IPS DF 6.9 (cell line): ENCODE measurements at regions not wholly inside any gene's neighbourhood (a gene's known extent, or its start where the extent isn't known, plus 50 kb on each side); places are given as distances from the start of the nearest gene placed in this dataset.
"Not testable (repeated sequence)": the region's sequence is repeated elsewhere in the genome, so short reads cannot be mapped to it uniquely, and the experiment has no call there.

Experiments used
- DNase-seq: peaks from one replicate; pipeline ENCODE4 v3.0.0-alpha.2; 2013; ENCODE audit warnings: low read depth, low spot score
- H3K27ac ChIP-seq: one replicate; pipeline ENCODE4 v1.5.1; 2013; ENCODE audit warnings: low read length, control low read depth
- H3K27me3 ChIP-seq: 2 replicates; pipeline ENCODE4 v1.6.1; 2013; ENCODE audit warnings: mild to moderate bottlenecking, low read length; ENCODE audit not compliant: control insufficient read depth, insufficient read depth
- H3K36me3 ChIP-seq: 2 replicates; pipeline ENCODE4 v1.6.1; 2013; ENCODE audit warnings: low read length; ENCODE audit not compliant: control insufficient read depth, insufficient read depth
- H3K4me1 ChIP-seq: 2 replicates; pipeline ENCODE4 v1.6.1; 2013; ENCODE audit warnings: low read length; ENCODE audit not compliant: control insufficient read depth, insufficient read depth
- H3K4me3 ChIP-seq: 2 replicates; pipeline ENCODE4 v1.5.1; 2013; ENCODE audit warnings: mild to moderate bottlenecking, low read length
- H3K9me3 ChIP-seq: 2 replicates; pipeline ENCODE4 v1.6.1; 2013; ENCODE audit warnings: low read length, inconsistent platforms; ENCODE audit not compliant: control insufficient read depth, insufficient read depth
- WGBS: extraction: QIAGEN DNeasy Blood & Tissue Kit; methylation state at CpG from one replicate; pipeline ENCODE4 v1.1.7; 2013; ENCODE audit warnings: mixed read lengths, missing lambda C conversion rate; ENCODE audit not compliant: insufficient read length, insufficient coverage; 5-methylcytosine and 5-hydroxymethylcytosine counted together

DNA sequence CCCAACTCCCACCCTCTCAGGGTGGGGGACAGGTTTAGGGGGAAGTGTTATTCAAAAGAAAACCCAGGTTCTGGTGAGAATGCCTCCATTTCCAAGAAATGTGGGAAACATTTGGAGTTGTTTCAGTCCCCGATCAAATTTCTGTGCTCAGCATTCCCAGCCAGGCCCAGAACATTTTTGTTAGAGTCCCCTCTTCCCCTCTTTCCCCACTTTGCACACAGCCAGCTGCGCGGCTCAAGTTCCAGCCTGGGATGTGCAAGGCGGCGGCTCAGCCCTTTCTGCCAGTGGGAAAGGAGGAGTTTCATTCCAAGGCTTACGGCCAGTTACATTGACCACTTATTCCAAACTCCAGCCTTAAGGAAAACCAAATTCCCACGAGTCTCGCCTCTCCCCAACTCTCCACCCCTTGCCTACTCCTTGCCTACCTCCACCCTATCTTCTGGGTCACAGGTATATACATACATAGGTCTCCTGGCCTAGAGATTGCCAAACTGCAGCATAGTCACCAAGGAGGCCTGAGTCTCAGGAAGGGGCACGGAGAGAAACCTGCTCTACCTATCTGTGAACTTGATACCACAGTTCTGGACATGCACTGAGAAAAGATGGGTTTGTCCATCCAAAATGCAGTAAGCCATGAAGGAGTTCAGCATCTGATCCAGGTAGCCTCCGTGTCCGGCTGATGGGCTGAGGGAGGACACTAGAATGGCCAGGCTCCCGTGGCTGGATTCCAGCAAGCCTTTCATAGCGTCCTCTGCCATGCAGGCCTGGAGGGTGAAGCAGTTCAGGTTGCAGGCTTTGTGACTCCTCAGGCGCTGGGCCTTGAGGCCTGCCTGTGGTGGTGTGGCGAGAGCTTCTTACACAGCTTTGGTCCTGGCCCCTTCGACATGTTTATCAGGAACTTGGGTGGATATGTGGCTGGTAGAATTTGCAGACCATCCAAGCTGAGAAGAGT lies 154.5 kb downstream of the ZFP36L2 start:
- H3K36me3 ChIP-seq: no peaks in the 10 kb centered on the region
- no peaks in the 10 kb centered on the region for H3K9me3 ChIP-seq
- no peaks in the 10 kb centered on the region for H3K27me3 ChIP-seq
- no peak overlapping the region for H3K4me3 ChIP-seq
- H3K27ac ChIP-seq: no peak overlapping the region
- DNase-seq: no peak
- H3K4me1 ChIP-seq: no peaks in the 10 kb centered on the region
- whole genome bisulfite sequencing: no CpG with 5 or more reads among the region's 16 CpGs

DNA sequence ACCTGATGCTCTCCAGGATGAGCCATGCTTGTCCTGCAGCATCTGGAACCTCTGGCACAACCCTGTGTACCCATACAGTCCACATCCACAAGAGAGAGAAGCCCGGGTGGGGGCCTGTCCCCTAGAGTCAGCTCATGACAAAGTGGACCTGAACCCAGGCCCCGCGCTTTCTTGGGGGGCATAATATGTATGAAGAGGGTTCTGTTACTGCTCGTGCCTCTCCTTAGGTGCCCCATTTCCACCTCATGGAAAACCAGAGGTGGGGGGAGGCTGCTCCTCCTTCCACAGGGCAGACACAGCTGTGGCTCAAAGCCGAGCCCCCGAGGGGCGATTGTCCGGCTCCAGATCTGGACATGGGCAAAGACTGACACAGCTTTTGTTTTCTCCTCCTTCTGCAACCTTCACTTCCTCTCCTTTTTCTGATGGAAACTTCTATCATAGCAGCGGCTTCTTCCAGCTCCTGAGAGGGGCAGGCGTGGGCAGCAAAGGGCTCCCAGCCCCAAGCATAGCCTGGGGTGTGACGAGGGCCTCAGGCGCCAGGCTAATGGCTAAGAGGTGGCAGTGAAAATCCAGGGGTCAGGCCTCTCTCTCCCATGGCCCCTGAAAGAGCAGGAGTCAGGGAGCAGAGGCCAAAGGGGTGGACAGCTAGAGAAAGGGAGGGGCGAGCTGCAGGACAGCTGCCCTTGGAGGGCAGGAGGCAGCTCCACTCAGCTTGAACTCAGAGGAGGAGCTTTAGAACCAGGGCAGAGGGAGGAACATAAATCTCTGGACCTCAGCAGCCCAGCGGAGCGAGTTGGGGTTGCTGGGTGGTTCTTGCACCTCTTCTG lies 155.5 kb downstream of the ZFP36L2 start:
- Histone ChIP-seq H3K27me3 (no peaks in the 10 kb centered on the region), H3K9me3 (no peaks in the 10 kb centered on the region), H3K36me3 (no peaks in the 10 kb centered on the region), H3K4me3 (no peak overlapping the region), H3K4me1 (no peaks in the 10 kb centered on the region), H3K27ac (no peak overlapping the region)
- DNase-seq: no peak
- WGBS: no CpG with 5 or more reads among the region's 15 CpGs

DNA sequence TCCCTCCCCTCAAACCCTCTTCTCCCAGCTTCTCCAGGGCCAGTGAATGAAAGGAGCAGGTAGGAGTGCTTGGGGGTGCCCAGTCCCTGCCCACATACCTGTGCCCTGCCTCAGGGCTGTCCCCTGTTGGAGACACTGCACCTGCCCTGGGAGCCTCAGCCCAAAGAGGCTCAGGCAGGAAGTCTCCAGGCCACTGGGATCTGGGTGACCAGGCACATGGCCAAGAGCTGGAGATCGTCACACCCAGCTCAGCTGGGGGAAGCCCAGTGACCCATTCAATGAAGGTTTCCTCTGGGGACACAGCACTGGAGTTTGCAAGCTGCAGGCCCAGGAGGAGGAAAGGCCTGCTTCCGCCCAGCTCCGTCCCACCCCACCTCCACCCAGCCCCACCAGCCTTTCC lies 156.4 kb downstream of the ZFP36L2 start:
- no peak for DNase-seq
- no CpG with 5 or more reads among the region's 3 CpGs for whole genome bisulfite sequencing
- Histone ChIP-seq H3K27me3 (no peaks in the 10 kb centered on the region), H3K4me1 (no peaks in the 10 kb centered on the region), H3K9me3 (no peaks in the 10 kb centered on the region), H3K4me3 (no peak overlapping the region), H3K27ac (no peak overlapping the region), H3K36me3 (no peaks in the 10 kb centered on the region)

DNA sequence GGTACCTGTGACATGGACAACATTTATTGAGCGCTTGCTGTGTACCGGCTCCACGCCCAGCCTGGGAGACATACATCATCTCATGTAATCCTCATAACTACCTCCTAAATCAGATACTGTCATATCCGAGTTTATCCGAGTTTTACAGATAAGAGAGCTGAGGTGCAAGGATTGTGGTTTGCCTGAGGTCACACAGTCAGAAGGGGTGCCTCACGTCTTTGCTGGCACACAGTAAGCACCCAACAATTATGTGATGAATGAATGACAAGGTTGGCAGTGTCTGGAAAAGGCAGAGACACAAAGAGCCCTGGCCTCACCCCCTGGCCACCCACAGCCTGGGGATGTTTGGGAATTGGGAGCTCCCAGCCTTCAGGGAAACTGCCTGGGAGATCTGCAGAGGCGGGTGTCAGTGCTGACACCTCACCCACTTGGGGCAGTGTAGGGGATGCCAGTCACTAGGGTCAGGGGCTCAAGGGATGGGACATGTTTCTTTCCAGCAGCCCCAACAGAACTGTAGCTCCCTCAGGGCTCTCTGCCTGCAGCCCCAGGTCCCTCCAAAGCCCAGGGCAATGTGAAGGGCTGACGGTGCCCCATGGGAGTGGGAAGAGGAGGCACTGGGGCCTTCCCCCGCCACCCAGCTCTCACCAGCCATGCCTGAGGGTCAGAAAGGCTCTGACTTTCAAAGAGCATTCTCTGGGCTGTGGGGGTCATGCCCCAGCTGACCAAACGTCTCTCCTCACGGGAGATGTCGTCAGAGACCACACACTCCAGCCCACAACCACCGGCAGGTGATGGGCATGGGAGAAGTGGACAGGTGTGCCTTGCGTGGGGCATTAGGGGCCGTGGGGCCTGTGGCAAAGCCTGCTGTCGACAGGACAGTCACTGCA lies 157.5 kb downstream of the ZFP36L2 start:
- H3K9me3 ChIP-seq: no peaks in the 10 kb centered on the region
- WGBS: no CpG with 5 or more reads among the region's 16 CpGs
- no peaks in the 10 kb centered on the region for H3K4me1 ChIP-seq
- no peaks in the 10 kb centered on the region for H3K36me3 ChIP-seq
- H3K27ac ChIP-seq: no peak overlapping the region
- no peaks in the 10 kb centered on the region for H3K27me3 ChIP-seq
- H3K4me3 ChIP-seq: no peak overlapping the region
- no peak for DNase-seq

DNA sequence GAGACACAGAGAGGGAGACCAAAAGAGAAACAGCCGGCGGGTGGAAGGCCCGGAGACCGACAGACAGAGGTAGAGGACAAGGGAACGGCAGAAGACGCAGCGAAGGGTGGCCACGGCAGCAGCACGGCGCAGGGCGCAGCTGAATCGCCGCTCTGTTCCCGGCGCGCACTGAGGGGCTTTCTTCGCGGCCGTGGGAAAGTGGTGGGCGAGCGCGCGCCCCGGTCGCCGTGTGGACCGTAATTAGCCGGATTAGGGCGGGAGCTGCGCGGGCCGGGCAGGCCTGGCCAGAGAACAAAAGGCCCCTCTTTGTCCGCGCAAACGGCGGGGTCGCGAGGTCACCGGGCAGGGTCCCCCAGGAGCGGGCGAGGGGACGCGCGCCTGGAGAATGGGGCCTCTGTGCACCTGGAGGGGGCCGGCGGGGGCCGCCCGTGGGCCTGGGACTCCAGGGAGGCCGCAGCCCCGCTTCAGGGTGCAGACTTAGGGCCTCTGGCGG lies 158.3 kb downstream of the ZFP36L2 start:
- WGBS: no CpG with 5 or more reads among the region's 51 CpGs
- Histone ChIP-seq H3K27ac (no peak overlapping the region), H3K36me3 (no peaks in the 10 kb centered on the region), H3K4me3 (no peak overlapping the region), H3K9me3 (no peaks in the 10 kb centered on the region), H3K4me1 (no peaks in the 10 kb centered on the region), H3K27me3 (no peaks in the 10 kb centered on the region)
- DNase-seq: no peak

DNA sequence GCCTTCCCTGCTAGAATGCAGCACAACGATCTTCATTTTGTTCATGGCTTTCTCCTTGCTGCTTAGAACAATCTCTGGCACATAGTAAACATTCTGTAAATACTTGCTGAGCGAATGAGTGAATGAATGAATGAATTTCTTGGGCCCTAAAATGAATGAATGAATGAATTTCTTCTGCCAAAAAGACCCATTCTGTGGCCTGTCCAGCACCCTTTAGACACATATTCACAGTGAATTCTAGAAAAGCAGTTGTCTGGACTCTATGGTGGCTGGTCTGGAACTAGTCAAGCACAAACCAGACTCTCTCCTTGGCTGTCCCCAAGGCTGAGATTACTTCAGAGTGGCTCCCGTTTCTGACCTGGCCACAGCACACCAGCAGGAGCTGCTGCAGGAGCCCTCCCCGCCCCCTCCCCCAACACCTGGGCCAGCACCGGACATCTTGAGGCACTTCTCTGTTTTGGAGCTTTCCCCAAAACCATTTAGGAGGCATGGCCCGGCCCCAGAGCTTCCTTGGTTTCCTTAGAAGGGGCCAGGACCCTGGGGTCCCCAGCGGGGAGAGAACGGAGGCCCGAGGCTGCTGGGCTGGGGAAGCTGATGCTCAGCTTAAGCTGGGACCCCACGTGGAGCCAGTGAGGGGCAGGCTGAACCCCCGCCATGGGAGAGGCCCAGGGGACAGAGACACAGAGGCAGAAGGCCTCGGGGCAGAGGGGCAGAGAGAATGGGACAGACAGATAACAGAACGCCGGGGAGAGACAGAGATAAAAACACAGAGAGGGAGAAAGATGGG lies 159.0 kb downstream of the ZFP36L2 start:
- no peaks in the 10 kb centered on the region for H3K9me3 ChIP-seq
- no CpG with 5 or more reads among the region's 14 CpGs for WGBS
- no peak for DNase-seq

DNA sequence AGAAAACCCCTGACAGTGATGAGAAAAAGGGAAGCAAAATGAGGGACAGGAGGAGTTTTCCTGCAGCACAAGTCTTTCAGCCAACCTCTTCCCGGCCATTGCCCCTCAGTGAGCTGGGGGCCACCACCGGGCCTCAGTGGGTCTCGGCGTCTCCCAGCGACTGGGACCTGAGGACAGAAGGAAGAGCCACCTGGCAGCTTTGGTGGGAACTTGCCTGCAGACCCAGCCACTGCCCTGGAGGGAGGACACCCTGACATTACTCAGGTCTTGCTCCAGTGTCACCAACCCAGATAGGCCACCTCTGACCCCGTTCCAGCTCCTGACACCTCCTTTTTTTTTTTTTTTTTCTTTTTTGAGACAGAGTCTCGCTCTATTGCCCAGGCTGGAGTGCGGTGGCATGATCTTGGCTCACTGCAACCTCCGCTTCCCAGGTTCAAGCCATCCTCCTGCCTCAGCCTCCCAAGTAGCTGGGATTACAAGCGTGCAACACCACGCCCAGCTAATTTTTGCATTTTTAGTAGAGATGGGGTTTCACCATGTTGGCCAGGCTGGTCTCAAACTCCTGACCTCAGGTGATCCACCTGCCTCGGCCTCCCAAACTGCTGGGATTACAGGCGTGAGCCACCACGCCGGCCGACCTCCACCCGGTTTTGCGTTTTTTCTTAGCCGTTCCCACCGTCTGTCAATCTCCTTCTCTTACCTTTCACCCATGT lies 159.7 kb downstream of the ZFP36L2 start:
- DNase-seq, H3K27me3 ChIP-seq, H3K9me3 ChIP-seq, H3K36me3 ChIP-seq, H3K4me1 ChIP-seq, H3K27ac ChIP-seq, H3K4me3 ChIP-seq: not testable (repeated sequence)
- no CpG with 5 or more reads among the region's 20 CpGs for WGBS

More for the DNA sequence above, 159.0 kb downstream of the ZFP36L2 start:
- H3K4me3 ChIP-seq: no peak overlapping the region
- no peaks in the 10 kb centered on the region for H3K27me3 ChIP-seq
- H3K27ac ChIP-seq: no peak overlapping the region
- no peaks in the 10 kb centered on the region for H3K36me3 ChIP-seq
- no peaks in the 10 kb centered on the region for H3K4me1 ChIP-seq

DNA sequence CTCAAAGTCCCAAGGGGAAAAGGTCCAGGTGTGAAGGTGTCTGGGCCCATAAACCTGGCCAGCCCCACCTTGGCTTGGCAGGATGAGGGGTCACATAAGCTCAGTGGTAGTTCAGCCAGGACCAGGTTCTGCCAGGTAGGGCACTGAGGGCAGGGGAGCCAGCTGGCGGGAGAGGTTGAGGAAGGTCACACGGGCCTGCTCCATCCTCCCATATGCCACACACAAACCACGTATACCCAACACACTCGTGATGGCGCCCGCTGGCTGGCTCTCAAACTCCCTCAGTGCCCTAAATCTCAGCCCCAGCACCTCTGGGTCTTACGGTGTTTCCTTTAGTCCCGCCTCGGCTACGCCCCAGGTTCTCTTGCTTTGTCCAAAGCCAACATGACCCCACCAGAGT lies 160.5 kb downstream of the ZFP36L2 start:
- Histone ChIP-seq H3K4me3 (no peak overlapping the region), H3K27ac (no peak overlapping the region), H3K9me3 (no peaks in the 10 kb centered on the region), H3K4me1 (no peaks in the 10 kb centered on the region), H3K36me3 (no peaks in the 10 kb centered on the region), H3K27me3 (no peaks in the 10 kb centered on the region)
- WGBS: no CpG with 5 or more reads among the region's 10 CpGs
- no peak for DNase-seq

DNA sequence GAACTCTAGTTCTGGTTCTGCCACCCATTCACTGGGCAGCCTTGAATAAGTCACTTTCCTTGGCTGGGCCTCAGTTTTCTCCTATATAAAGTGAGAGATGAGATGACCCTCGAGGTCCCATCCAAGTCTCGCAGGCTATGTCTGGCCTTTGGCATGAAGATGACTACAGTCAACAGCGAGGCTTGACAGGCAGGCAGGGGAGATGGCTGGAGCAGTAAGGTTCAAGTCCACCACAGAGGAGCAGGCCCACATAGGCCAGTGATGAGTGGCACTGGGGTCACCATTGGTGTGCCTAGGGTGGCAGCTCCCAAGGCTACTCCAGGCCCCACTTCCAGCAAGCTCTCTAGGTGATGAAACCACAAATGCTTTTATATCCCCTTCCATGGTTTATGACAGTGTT lies 161.4 kb downstream of the ZFP36L2 start:
- WGBS: no CpG with 5 or more reads among the region's 3 CpGs
- no peak overlapping the region for H3K4me3 ChIP-seq
- H3K9me3 ChIP-seq: no peaks in the 10 kb centered on the region
- H3K4me1 ChIP-seq: no peaks in the 10 kb centered on the region
- no peaks in the 10 kb centered on the region for H3K36me3 ChIP-seq
- no peaks in the 10 kb centered on the region for H3K27me3 ChIP-seq
- no peak overlapping the region for H3K27ac ChIP-seq
- no peak for DNase-seq
